Body of pancreas (tissue), 4 donors: ENCODE measurements at regions not wholly inside any gene's neighbourhood (a gene's known extent, or its start where the extent isn't known, plus 50 kb on each side); places are given as distances from the start of the nearest gene placed in this dataset.

Experiments
- CTCF ChIP-seq, 7 experiments: fragments of 450-650 bp in 4 of 7; fragments of 200-600 bp in 3 of 7; sonication (generic) in 3 of 7; IDR thresholded peaks; one replicate each; pipeline ENCODE4 v1.5.1; 2016 to 2019; ENCODE audit warnings: antibody characterized with exemption in 7 of 7
- POLR2A ChIP-seq, 3 donors: fragments of 450-650 bp; IDR thresholded peaks; one replicate each; pipeline ENCODE4 v1.6.1; 2016; ENCODE audit warnings: antibody characterized with exemption in 3 of 3, mild to moderate bottlenecking in 2 of 3

- no peak for TF ChIP-seq CTCF (IDR thresholded peaks at IDR 0.05)
- no peak for TF ChIP-seq POLR2A (IDR thresholded peaks at IDR 0.05)
Measured at GRCh38 chr18:68114989-68115388, 598.5 kb upstream of the DSEL start.
